LNCaP clone FGC (cell line): ENCODE measurements at regions not wholly inside any gene's neighbourhood (a gene's known extent, or its start where the extent isn't known, plus 50 kb on each side); places are given as distances from the start of the nearest gene placed in this dataset.

ENCODE experiments used
- DNase-seq: peaks from one replicate; pipeline ENCODE4 v3.0.0-alpha.2; 2011; ENCODE audit warnings: low read depth
- H3K4me3 ChIP-seq: 2 replicates; pipeline ENCODE4 v1.5.1; 2011; ENCODE audit warnings: mild to moderate bottlenecking, low read depth, low read length, control low read depth
- TF ChIP-seq, protein P1 (sequence below): IDR thresholded peaks from 2 replicates; pipeline ENCODE4 v1.5.1; 2012; ENCODE audit warnings: mild to moderate bottlenecking; ENCODE audit not compliant: control insufficient read depth, insufficient read depth; ENCODE audit errors: extremely low read depth

DNA sequence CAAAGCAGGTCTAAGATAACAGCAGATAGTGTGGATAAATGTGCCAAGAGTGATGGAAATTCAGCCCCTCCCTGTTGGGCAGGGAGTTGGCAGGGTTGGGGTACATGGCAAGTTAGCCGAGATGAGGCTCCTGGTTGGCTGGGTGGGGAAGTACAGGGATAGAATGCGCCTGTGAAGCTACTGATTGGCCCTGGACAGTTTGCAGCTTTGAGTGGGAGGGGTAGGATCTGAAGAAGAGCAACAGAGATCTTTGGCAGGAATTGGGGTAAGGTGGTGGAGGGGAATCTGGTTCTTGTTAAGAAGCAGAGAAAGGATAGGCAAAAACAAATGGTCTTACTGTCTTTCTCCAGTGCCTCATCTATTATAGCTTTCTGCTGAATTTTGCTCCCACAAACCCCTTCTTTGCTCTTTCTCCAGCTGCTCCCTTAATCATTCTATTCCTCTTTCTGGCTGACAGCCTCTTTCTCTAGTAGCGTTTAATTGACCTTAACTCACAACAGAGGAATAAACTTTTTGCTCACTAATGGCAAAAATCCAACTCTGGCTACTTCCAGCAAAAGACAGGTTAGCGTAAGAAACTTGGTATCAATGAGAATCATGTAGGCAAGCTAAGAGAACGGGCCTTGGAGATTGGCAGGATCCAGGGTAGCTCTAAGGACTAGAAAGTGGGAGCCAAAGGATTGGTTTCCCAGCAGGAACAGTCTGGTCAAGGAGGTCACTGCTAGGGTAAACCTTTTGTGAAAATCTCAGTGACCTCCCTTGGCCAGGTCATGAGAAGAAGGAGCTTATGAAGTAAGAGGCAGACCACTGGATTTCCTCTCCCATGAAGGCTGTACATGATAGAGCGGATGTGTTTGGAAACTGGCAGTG, 86.3 kb upstream of the CARMIL1 start:
- no peak for DNase-seq
- TF ChIP-seq, protein P1, sequence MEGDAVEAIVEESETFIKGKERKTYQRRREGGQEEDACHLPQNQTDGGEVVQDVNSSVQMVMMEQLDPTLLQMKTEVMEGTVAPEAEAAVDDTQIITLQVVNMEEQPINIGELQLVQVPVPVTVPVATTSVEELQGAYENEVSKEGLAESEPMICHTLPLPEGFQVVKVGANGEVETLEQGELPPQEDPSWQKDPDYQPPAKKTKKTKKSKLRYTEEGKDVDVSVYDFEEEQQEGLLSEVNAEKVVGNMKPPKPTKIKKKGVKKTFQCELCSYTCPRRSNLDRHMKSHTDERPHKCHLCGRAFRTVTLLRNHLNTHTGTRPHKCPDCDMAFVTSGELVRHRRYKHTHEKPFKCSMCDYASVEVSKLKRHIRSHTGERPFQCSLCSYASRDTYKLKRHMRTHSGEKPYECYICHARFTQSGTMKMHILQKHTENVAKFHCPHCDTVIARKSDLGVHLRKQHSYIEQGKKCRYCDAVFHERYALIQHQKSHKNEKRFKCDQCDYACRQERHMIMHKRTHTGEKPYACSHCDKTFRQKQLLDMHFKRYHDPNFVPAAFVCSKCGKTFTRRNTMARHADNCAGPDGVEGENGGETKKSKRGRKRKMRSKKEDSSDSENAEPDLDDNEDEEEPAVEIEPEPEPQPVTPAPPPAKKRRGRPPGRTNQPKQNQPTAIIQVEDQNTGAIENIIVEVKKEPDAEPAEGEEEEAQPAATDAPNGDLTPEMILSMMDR, result no peak
- H3K4me3 ChIP-seq, result no peak overlapping the region

DNA sequence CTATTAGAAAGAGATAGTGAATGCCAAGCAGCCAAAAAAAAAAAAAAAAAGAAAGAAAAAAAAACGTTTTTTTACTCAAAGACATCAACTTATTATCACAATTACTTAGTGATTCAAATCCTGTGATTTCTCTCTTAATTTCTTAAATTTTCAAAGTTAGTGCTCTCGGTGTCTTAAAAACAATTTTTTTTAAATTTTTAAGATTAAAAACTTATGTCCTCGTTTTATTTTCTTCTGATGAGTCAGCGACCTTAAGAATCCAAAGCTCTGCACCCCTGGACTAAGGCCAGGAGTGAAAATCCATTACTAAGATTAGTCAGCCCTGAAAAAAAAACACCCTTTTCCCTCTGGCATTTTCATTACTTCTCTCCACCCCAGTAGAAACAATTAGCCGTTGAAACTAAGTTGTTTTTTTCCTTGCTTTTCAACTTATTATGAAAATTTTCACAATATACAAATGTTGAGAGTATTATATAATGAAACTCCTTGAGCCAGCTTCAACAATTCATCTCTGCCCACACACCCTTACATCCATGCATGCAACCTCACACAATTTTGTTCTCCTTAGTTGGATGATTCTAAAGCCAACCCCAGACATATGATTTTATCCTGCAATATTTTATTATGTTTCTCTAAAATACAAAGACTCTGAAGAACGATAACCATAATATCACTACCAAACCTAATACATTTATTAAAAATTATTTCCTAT, 85.6 kb upstream of the CARMIL1 start:
- TF ChIP-seq, protein P1, result no peak
- no peak for DNase-seq
- no peak overlapping the region for H3K4me3 ChIP-seq

DNA sequence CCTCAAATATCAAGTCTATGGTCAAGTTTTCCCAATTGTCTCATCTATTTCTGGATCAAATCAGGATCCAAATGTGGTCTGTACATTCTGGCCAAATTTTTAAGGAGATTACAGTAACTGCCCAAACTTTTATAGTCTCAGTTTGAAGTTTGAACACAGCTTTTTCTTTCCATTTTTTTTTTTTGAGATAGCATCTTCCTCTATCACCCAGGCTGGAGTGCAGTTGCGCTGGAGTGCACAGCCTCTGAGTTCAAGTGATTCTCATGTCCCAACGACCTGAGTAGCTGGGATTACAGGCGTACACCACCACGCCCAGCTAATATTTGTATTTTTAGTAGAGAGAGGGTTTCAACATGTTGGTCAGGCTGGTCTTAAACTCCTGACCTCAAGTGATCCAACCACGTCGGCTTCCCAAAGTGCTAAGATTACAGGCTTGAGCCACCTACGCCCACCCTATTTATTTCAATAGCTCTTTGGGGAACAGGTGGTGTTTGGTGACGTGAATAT, 84.9 kb upstream of the CARMIL1 start:
- DNase-seq, result no peak
- H3K4me3 ChIP-seq, result no peak overlapping the region
- TF ChIP-seq, protein P1, result no peak

DNA sequence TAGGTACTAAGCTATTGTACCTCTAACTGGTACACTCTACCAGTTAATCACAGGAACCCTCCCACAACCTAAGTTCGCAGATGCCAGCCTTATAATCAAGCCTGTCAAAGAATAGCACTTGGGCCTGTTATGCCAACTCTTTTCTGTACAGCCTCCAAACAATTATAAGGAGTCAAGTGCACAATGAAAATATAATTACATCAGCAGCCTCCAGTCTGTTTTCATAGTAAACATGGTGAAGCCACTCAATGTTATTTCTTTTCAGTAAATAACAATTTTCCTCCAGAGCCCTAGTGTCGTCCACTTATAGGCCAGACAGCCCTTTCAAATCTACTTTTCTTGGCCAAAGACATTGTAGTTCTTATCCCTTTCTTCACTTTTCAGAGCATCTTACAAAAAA, 82.7 kb upstream of the CARMIL1 start:
- TF ChIP-seq, protein P1, result no peak
- no peak overlapping the region for H3K4me3 ChIP-seq
- no peak for DNase-seq

DNA sequence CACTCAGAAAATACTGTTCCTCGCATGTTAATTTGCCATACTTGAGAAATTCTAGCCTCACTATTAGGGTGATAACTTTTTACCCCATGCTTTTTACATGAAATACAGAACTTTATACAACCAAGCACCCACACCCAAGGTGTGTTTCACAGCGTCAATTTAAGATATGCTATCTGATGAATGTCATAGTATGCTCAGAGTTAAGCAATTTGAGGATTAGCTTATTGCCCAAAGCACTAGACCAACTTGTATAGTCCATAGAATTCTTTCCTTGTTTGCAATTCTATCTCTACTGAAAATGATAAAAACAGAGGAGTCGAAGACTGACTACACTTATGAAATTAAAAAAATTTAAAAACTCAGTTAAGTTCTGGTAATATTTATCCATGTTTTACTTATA, 82.1 kb upstream of the CARMIL1 start:
- DNase-seq, result no peak
- TF ChIP-seq, protein P1, result no peak
- H3K4me3 ChIP-seq, result no peak overlapping the region

DNA sequence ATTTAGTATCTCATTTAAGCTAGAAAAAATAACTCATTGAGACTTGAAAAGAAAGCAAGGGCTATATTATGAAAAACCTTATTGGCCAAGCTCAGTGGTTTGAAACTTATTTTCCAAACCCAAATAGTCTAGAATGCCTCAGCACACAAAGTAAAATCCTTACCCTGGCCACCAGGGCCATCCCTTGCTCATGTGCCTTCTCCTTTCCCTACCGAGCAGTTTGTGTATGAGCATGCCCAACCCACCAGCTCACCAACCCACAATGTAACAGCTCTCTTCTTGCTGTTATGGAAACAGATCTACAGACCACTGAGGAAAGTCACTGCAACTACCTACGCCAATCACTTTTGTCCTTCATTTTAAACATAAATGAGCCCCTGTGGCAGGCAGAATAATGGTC, 79.6 kb upstream of the CARMIL1 start:
- no peak overlapping the region for H3K4me3 ChIP-seq
- TF ChIP-seq, protein P1, result no peak
- DNase-seq, result no peak
